Fibroblast of skin of left quadriceps (primary cell): ENCODE measurements at regions not wholly inside any gene's neighbourhood (a gene's known extent, or its start where the extent isn't known, plus 50 kb on each side); places are given as distances from the start of the nearest gene placed in this dataset.
"Not testable (repeated sequence)": the region's sequence is repeated elsewhere in the genome, so short reads cannot be mapped to it uniquely, and the experiment has no call there.

Experiments
- DNase-seq, 2 experiments: peaks; one replicate each; pipeline ENCODE4 v3.0.0-alpha.2; 2013; ENCODE audit warnings: low read depth in 2 of 2

- no peak for DNase-seq
These were observed 446.3 kb downstream of the PREX1 start for GRCh38 chr20:48381353-48382120.

- DNase-seq, result no peak
These were observed 447.1 kb downstream of the PREX1 start for GRCh38 chr20:48380661-48381060.

GRCh38 chr20:48378976-48379675 is 448.7 kb downstream of the PREX1 start:
- DNase-seq, result no peak

- DNase-seq, result no peak
These were observed 449.9 kb downstream of the PREX1 start for GRCh38 chr20:48377940-48378339.

GRCh38 chr20:48375804-48376203 is 452.0 kb downstream of the PREX1 start:
- no peak for DNase-seq

GRCh38 chr20:48374991-48375595 is 452.7 kb downstream of the PREX1 start:
- DNase-seq, result no peak

- not testable (repeated sequence) for DNase-seq
These were observed 453.5 kb downstream of the PREX1 start for GRCh38 chr20:48374031-48374907.

GRCh38 chr20:48373555-48373934 is 454.3 kb downstream of the PREX1 start:
- no peak for DNase-seq

- DNase-seq, result not testable (repeated sequence)
These were observed 454.8 kb downstream of the PREX1 start for GRCh38 chr20:48372851-48373554.

GRCh38 chr20:48371211-48371610 is 456.6 kb downstream of the PREX1 start:
- no peak for DNase-seq

- DNase-seq, result not testable (repeated sequence)
These were observed 459.2 kb downstream of the PREX1 start for GRCh38 chr20:48368580-48369021.

- not testable (repeated sequence) for DNase-seq
These were observed 460.0 kb downstream of the PREX1 start for GRCh38 chr20:48367541-48368358.

GRCh38 chr20:48366230-48366629 is 461.6 kb downstream of the PREX1 start:
- DNase-seq, result no peak

GRCh38 chr20:48364688-48365421 is 462.9 kb downstream of the PREX1 start:
- DNase-seq, result no peak

- no peak for DNase-seq
These were observed 463.7 kb downstream of the PREX1 start for GRCh38 chr20:48364055-48364454.

- DNase-seq, result no peak
These were observed 467.3 kb downstream of the PREX1 start for GRCh38 chr20:48360342-48360975.

- DNase-seq, result no peak
These were observed 468.0 kb downstream of the PREX1 start for GRCh38 chr20:48359692-48360341.

- not testable (repeated sequence) for DNase-seq
These were observed 468.8 kb downstream of the PREX1 start for GRCh38 chr20:48359055-48359390.
